C4-2B (cell line): ENCODE measurements at regions not wholly inside any gene's neighbourhood (a gene's known extent, or its start where the extent isn't known, plus 50 kb on each side); places are given as distances from the start of the nearest gene placed in this dataset.

ENCODE experiments used
- CTCF ChIP-seq: fragments of 450-650 bp; conservative IDR thresholded peaks from 2 replicates; pipeline ENCODE4 v1.5.1; 2017; ENCODE audit warnings: mild to moderate bottlenecking
- ZFX ChIP-seq: fragments of 450-650 bp; IDR thresholded peaks from 2 replicates; pipeline ENCODE4 v1.6.1; 2017

DNA sequence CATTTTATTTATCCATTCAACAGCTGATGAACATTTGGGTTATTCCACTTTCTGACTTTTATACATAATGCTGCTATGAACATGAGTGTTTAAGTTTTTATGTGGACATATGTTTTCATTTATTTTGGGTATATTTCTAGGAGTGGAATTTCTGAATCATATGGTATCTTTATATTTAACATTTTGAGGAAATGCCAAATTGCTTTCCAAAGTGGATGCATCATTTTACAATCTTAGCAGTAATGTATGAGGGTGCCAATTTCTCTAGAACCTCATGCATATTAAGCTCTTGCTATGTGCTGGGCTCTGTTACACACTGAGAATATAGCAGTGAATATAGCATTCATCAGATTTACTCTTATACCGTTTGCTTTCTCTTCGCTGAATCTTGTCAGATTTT, 983.7 kb downstream of the STIM2 start:
- TF ChIP-seq CTCF (no peak), ZFX (no peak)
